GM12864 (cell line): ENCODE measurements at regions not wholly inside any gene's neighbourhood (a gene's known extent, or its start where the extent isn't known, plus 50 kb on each side); places are given as distances from the start of the nearest gene placed in this dataset.
"Not testable (repeated sequence)": the region's sequence is repeated elsewhere in the genome, so short reads cannot be mapped to it uniquely, and the experiment has no call there.

Source experiments
- DNase-seq: peaks from one replicate; pipeline ENCODE4 v3.0.0-alpha.2; 2011; ENCODE audit warnings: low read depth
- H3K4me3 ChIP-seq: 2 replicates; pipeline ENCODE4 v1.5.1; 2011; ENCODE audit warnings: mild to moderate bottlenecking, low read depth, low read length, control low read depth
- TF ChIP-seq, protein P1 (sequence below): IDR thresholded peaks from 2 replicates; pipeline ENCODE4 v1.5.1; 2011; ENCODE audit warnings: low read depth, mild to moderate bottlenecking, moderate library complexity, low read length, control low read depth, inconsistent platforms; ENCODE audit errors: missing control alignments

- TF ChIP-seq, protein P1, sequence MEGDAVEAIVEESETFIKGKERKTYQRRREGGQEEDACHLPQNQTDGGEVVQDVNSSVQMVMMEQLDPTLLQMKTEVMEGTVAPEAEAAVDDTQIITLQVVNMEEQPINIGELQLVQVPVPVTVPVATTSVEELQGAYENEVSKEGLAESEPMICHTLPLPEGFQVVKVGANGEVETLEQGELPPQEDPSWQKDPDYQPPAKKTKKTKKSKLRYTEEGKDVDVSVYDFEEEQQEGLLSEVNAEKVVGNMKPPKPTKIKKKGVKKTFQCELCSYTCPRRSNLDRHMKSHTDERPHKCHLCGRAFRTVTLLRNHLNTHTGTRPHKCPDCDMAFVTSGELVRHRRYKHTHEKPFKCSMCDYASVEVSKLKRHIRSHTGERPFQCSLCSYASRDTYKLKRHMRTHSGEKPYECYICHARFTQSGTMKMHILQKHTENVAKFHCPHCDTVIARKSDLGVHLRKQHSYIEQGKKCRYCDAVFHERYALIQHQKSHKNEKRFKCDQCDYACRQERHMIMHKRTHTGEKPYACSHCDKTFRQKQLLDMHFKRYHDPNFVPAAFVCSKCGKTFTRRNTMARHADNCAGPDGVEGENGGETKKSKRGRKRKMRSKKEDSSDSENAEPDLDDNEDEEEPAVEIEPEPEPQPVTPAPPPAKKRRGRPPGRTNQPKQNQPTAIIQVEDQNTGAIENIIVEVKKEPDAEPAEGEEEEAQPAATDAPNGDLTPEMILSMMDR = no peak
- no peak for DNase-seq
- H3K4me3 ChIP-seq = no peak overlapping the region
These were observed 415.5 kb upstream of the SPHKAP start for GRCh38 chr2:228597032-228597431.

GRCh38 chr2:228594012-228594411 lies 412.5 kb upstream of the SPHKAP start:
- TF ChIP-seq, protein P1 = no peak
- DNase-seq = no peak

GRCh38 chr2:228592925-228593324 lies 411.4 kb upstream of the SPHKAP start:
- TF ChIP-seq, protein P1 = no peak
- no peak for DNase-seq
- no peak overlapping the region for H3K4me3 ChIP-seq

More at GRCh38 chr2:228594012-228594411, 412.5 kb upstream of the SPHKAP start:
- H3K4me3 ChIP-seq = no peak overlapping the region

DNA sequence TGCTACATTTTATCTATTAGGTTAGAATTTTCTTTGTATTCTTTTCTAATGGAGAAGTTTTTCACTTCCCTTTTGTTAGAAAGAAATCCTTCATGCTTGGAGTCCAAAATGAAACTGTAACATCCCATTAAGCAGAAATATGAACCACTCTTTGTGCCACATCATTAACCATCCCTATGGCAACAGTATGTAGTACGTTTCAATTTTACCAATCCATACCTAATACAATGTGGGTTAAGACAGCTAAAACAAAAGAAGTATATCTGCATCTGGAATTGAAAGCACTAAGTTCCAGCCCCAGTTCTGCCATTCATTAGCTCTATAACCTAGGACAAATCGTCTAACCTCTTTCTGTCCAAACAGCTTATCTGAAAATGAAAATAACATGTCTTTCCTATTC lies 409.2 kb upstream of the SPHKAP start:
- peak; percentile 15 for DNase-seq
- TF ChIP-seq, protein P1 = no peak
- no peak overlapping the region for H3K4me3 ChIP-seq

GRCh38 chr2:228589115-228589514 lies 407.6 kb upstream of the SPHKAP start:
- DNase-seq = no peak
- no peak overlapping the region for H3K4me3 ChIP-seq
- TF ChIP-seq, protein P1 = no peak

GRCh38 chr2:228581731-228582130 lies 400.2 kb upstream of the SPHKAP start:
- no peak overlapping the region for H3K4me3 ChIP-seq
- TF ChIP-seq, protein P1 = no peak
- DNase-seq = no peak

DNA sequence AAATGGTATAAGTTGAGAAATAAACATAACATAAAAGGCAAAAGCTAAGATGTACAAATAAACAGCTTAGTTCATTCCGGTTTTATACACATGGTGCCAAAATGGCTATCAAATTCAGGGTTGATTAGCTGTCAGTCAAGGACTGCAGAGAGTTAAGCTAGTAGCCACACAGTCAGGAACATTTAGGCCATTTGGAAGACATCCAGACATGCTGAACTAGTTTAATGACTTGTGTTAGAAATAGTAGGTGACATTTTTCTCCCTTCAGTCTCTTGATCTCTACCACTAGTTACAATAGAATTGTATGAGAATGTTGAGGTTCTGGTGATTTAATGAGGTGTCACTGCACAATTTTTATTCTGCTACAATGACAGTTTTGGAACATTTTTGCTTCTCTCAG lies 394.4 kb upstream of the SPHKAP start:
- TF ChIP-seq, protein P1 = no peak
- H3K4me3 ChIP-seq = no peak overlapping the region
- no peak for DNase-seq

DNA sequence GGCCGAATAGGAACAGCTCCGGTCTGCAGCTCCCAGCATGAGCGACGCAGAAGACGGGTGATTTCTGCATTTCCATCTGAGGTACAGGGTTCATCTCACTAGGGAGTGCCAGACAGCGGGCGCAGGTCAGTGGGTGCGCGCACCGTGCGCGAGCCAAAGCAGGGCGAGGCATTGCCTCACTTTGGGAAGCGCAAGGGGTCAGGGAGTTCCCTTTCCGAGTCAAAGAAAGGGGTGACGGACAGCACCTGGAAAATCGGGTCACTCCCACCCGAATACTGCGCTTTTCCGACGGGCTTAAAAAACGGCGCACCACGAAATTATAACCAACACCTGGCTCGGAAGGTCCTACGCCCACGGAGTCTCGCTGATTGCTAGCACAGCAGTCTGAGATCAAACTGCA lies 386.8 kb upstream of the SPHKAP start:
- H3K4me3 ChIP-seq, DNase-seq: not testable (repeated sequence)
